ENCODE measurements at regions not wholly inside any gene's neighbourhood (a gene's known extent, or its start where the extent isn't known, plus 50 kb on each side); places are given as distances from the start of the nearest gene placed in this dataset.

DNA sequence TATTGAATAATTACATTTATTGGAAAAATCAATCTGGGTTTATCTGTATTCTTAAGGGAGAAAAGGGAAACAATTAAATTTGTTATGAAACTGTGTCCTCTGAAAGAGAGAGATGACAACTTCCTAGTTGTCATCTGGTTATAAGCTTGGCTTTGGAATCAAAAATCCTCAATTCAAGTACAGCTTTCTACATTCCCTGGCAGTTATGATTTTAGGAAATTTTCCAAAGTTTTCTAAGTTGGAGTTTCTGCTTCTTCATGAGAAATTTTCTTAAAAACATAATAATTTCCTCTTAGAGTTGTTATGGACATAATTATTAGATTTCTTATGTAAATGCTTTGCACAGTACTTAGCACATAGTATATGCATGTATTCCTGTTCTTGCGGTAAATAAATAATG, 625.6 kb upstream of the SLC39A10 start:
- no peak overlapping the region for H3K27ac ChIP-seq (ENCODE audit: control insufficient read depth, insufficient read depth)
- FAIRE-seq (no peak), DNase-seq (ENCODE audit: low read depth, low spot score) (no peak), ATAC-seq (no peak)
- H3K4me3 ChIP-seq = no peak overlapping the region
- CTCF ChIA-PET = interaction anchor here (1.2 kb wide), 1 partner anchor 8 kb away, joined by 3 read pairs; no protein-coding TSS in a partner anchor
- in situ Hi-C loops (cut with MboI) (no loop called here), intact Hi-C loops (cut with micrococcal nuclease; ENCODE audit: unreplicated experiment) (no loop called here)
- H2AFZ ChIP-seq (ENCODE audit: control insufficient read depth, low read depth, low read length) = no peak overlapping the region
- no peaks in the 10 kb centered on the region for H3K79me2 ChIP-seq (ENCODE audit: control insufficient read depth, insufficient read depth, low read length)
- no peak overlapping the region for H3K9ac ChIP-seq (ENCODE audit: control insufficient read depth, insufficient read depth, low read length)
- no peak overlapping the region for H3K4me2 ChIP-seq (ENCODE audit: control insufficient read depth, insufficient read depth)
- H3K9me3 ChIP-seq (replicated peaks; ENCODE audit: control insufficient read depth, insufficient read depth, low read length) = no peaks in the 10 kb centered on the region
- 88% methylated on average over 1 of the region's 1 CpG for WGBS (ENCODE audit: insufficient coverage, insufficient replicate concordance, low lambda C conversion rate, missing lambda C conversion rate)
- RAD21 ChIA-PET (ENCODE audit: unreplicated experiment) = interaction anchor here (0.6 kb wide), 1 partner anchor 529 kb away, joined by 4 read pairs; no protein-coding TSS in a partner anchor
- no peak for TF ChIP-seq NR2C2 (IDR thresholded peaks at IDR 0.05; ENCODE audit: borderline replicate concordance, control insufficient read depth, insufficient read length, low read depth)
- TF ChIP-seq EP300 (IDR thresholded peaks at IDR 0.05; ENCODE audit: borderline replicate concordance in 1 of 2, control insufficient read depth in 1 of 2, low read depth in 2 of 2, low read length in 2 of 2) = no peak
- TF ChIP-seq IRF4 (IDR thresholded peaks at IDR 0.05; ENCODE audit: low read depth, low read length) = no peak
- no peak for TF ChIP-seq ATF7 (IDR thresholded peaks at IDR 0.05; ENCODE audit: low read depth)
- TF ChIP-seq RB1 (IDR thresholded peaks at IDR 0.05; ENCODE audit: borderline replicate concordance) = no peak
- no peaks in the 10 kb centered on the region for H4K20me1 ChIP-seq (ENCODE audit: control insufficient read depth, insufficient read depth)
- H3K4me1 ChIP-seq (ENCODE audit: control insufficient read depth, insufficient read depth, low read length) = no peaks in the 10 kb centered on the region
- POLR2A ChIA-PET = no interaction called here
- H3K27me3 ChIP-seq (replicated peaks in 1 of 2; ENCODE audit: control insufficient read depth in 2 of 2, insufficient read depth in 2 of 2, low read length in 1 of 2) = no peaks in the 10 kb centered on the region
- H3K36me3 ChIP-seq (ENCODE audit: control insufficient read depth in 2 of 2, insufficient read depth in 2 of 2, low read length in 1 of 2) = no peaks in the 10 kb centered on the region
- no TSS peak for BruUV-seq (replicated peaks)
- SMC1A ChIA-PET (ENCODE audit: uncharacterized antibody, unreplicated experiment) = interaction anchor here (0.7 to 1.1 kb wide), 2 partner anchors 18 to 61 kb away, joined by 3 to 4 read pairs; no protein-coding TSS in a partner anchor

DNA sequence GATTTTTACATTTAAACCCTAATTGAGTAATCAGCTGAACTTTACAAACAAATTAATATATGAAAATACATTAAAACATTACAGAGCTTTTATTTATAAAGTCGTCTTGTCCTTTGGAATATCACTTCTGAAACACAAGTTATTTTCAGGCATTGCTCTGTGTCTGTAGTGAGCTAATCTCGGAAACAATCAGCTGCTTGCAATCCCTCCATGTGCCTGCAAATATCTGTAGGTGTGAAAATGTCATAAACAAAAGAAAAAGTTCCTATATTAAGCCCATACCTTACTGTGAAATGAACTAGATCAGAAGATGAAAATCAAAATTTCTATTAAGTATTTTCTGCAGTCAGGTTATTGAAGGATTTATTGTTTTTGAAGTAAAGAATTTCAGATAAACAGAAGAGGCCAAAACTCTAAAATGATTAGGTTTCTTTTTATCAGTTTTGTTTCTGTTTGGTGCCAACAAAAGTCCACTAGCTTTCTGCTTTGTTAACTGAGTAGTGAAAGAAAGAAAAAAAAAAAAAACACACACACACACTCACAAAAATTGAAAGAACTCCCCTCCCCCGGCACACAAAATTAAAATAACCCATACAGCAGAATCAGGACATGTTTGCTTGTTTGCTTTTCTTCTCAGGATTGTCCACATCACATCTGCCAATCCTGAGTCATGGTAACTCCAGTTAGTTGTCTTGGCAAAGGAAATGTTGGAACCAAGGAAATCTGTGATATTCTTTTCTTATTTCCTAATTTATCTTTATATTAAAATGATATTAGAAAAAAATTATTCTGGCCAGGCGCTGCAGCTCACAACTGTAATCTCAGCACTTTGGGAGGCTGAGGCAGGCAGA, 627.0 kb upstream of the SLC39A10 start:
- Histone ChIP-seq H3K27ac (ENCODE audit: control insufficient read depth, insufficient read depth) (no peak overlapping the region), H3K4me3 (no peak overlapping the region), H3K9me3 (replicated peaks; ENCODE audit: control insufficient read depth, insufficient read depth, low read length) (no peaks in the 10 kb centered on the region), H3K4me1 (ENCODE audit: control insufficient read depth, insufficient read depth, low read length) (no peaks in the 10 kb centered on the region), H4K20me1 (ENCODE audit: control insufficient read depth, insufficient read depth) (no peaks in the 10 kb centered on the region), H3K27me3 (replicated peaks in 1 of 2; ENCODE audit: control insufficient read depth in 2 of 2, insufficient read depth in 2 of 2, low read length in 1 of 2) (no peaks in the 10 kb centered on the region), H3K79me2 (ENCODE audit: control insufficient read depth, insufficient read depth, low read length) (no peaks in the 10 kb centered on the region), H3K36me3 (ENCODE audit: control insufficient read depth in 2 of 2, insufficient read depth in 2 of 2, low read length in 1 of 2) (no peaks in the 10 kb centered on the region), H3K4me2 (ENCODE audit: control insufficient read depth, insufficient read depth) (no peak overlapping the region), H2AFZ (ENCODE audit: control insufficient read depth, low read depth, low read length) (no peak overlapping the region), H3K9ac (ENCODE audit: control insufficient read depth, insufficient read depth, low read length) (no peak overlapping the region)
- FAIRE-seq (no peak), DNase-seq (ENCODE audit: low read depth, low spot score) (no peak), ATAC-seq (peak; percentile 71)
- RAD21 ChIA-PET (ENCODE audit: unreplicated experiment) = no interaction called here
- intact Hi-C loops (cut with micrococcal nuclease; ENCODE audit: unreplicated experiment) = loop anchor here (10.0 kb wide), 1 partner anchor 505 kb away; no protein-coding TSS in a partner anchor
- in situ Hi-C loops (cut with MboI) = no loop called here
- CTCF ChIA-PET = interaction anchor here (0.6 to 1.2 kb wide), 2 partner anchors 10 to 59 kb away, joined by 3 read pairs; no protein-coding TSS in a partner anchor
- SMC1A ChIA-PET (ENCODE audit: uncharacterized antibody, unreplicated experiment) = interaction anchor here (1.0 to 1.3 kb wide), 3 partner anchors 17 to 65 kb away, joined by 3 to 6 read pairs (median 4); no protein-coding TSS in a partner anchor
- POLR2A ChIA-PET = no interaction called here
- no TSS peak for BruUV-seq (replicated peaks)
- WGBS (ENCODE audit: insufficient coverage, insufficient replicate concordance, low lambda C conversion rate, missing lambda C conversion rate) = 21% methylated on average over 4 of the region's 4 CpGs
- TF ChIP-seq ATF7 (IDR thresholded peaks at IDR 0.05; ENCODE audit: low read depth) = 0 out of 2 replicates have a peak, but pooled peaks have one; percentile 20
- peak; percentile 59; the same call in 1 of the 2 replicates for TF ChIP-seq ZNF384 (IDR thresholded peaks at IDR 0.05; ENCODE audit: borderline replicate concordance, low read depth, low read length)
- no peak for TF ChIP-seq FOS (IDR thresholded peaks at IDR 0.05; ENCODE audit: borderline replicate concordance, extremely low read depth, insufficient read length)
- TF ChIP-seq SREBF1 (IDR thresholded peaks at IDR 0.05; ENCODE audit: low read length) = no peak
- no peak for TF ChIP-seq KDM1A (IDR thresholded peaks at IDR 0.05; ENCODE audit: borderline replicate concordance)
- no peak for TF ChIP-seq MYB (IDR thresholded peaks at IDR 0.05; ENCODE audit: borderline replicate concordance, low read depth, low read length)
- TF ChIP-seq CBFB (IDR thresholded peaks at IDR 0.05; ENCODE audit: low read depth) = no peak
- TF ChIP-seq NFIC (IDR thresholded peaks at IDR 0.05; ENCODE audit: low read depth, low read length) = no peak
- no peak for TF ChIP-seq NR2F1 (conservative IDR thresholded peaks at IDR 0.05)

All from GM12878 (cell line).